SK-N-SH (cell line): ENCODE measurements at regions not wholly inside any gene's neighbourhood (a gene's known extent, or its start where the extent isn't known, plus 50 kb on each side); places are given as distances from the start of the nearest gene placed in this dataset.

Experiments used
- CTCF ChIA-PET: fragments of 300-600, 350-600 bp; formaldehyde crosslinking; extraction: SDS; loops from one replicate; lab custom pipeline; 2021; lab: Yijun Ruan, JAX
- POLR2A ChIA-PET: fragments of 350-600 bp; sonication (Branson Sonifier 250); formaldehyde crosslinking; extraction: SDS; loops from one replicate; lab custom pipeline; 2020; ENCODE audit warnings: antibody characterized with exemption, inconsistent platforms; lab: Yijun Ruan, JAX
- DNase-seq: peaks from one replicate; pipeline ENCODE4 v3.0.0; 2012
- H2AFZ ChIP-seq: fragments of 200-600 bp; sonication (generic); 2 replicates; pipeline ENCODE4 v1.8.1; 2016; ENCODE audit warnings: antibody characterized with exemption, mild to moderate bottlenecking, low read depth
- H3F3A ChIP-seq: fragments of 200-600 bp; sonication (generic); replicated peaks from 2 replicates; pipeline ENCODE3; 2016; ENCODE audit warnings: antibody characterized with exemption, mild to moderate bottlenecking; ENCODE audit not compliant: insufficient read depth
- H3K27ac ChIP-seq, 2 experiments: fragments of 200-500 bp in 1 of 2; fragments of 200-600 bp in 1 of 2; sonication (Bioruptor generic) in 1 of 2; sonication (generic), shearing (Covaris generic) in 1 of 2; 2 replicates each; pipeline versions ENCODE4 v1.5.1 to v1.6.1; 2014 to 2016; ENCODE audit warnings: low read depth in 2 of 2, inconsistent platforms in 1 of 2, low read length in 1 of 2, mild to moderate bottlenecking in 1 of 2, mixed read lengths in 1 of 2
- H3K27me3 ChIP-seq: fragments of 200-600 bp; sonication (generic), shearing (Covaris generic); 2 replicates; pipeline ENCODE4 v1.6.1; 2016; ENCODE audit warnings: mixed run types; ENCODE audit not compliant: insufficient read depth
- H3K36me3 ChIP-seq, 2 experiments: fragments of 200-500 bp in 1 of 2; fragments of 200-600 bp in 1 of 2; sonication (Bioruptor generic) in 1 of 2; sonication (generic) in 1 of 2; replicated peaks in 1 of 2; 2 replicates each; pipeline versions ENCODE3 to v1.5.1; 2014 to 2016; ENCODE audit warnings: low read length in 1 of 2, mild to moderate bottlenecking in 1 of 2; ENCODE audit not compliant: insufficient read depth in 2 of 2, control insufficient read depth in 1 of 2
- H3K4me1 ChIP-seq, 2 experiments: fragments of 200-500 bp in 1 of 2; fragments of 200-600 bp in 1 of 2; sonication (Bioruptor generic) in 1 of 2; sonication (generic), shearing (Covaris generic) in 1 of 2; 2 replicates each; pipeline versions ENCODE4 v1.5.1 to v1.6.1; 2014 to 2016; ENCODE audit warnings: low read depth in 1 of 2, low read length in 1 of 2, mixed run types in 1 of 2; ENCODE audit not compliant: insufficient read depth in 2 of 2, control insufficient read depth in 1 of 2
- H3K4me2 ChIP-seq: fragments of 200-600 bp; sonication (generic), shearing (Covaris generic); 2 replicates; pipeline ENCODE4 v1.6.1; 2017; ENCODE audit warnings: mixed run types
- H3K4me3 ChIP-seq, 2 experiments: fragments of 200-500 bp in 1 of 2; fragments of 200-600 bp in 1 of 2; sonication (Bioruptor generic) in 1 of 2; sonication (generic), shearing (Covaris generic) in 1 of 2; 2 replicates each; pipeline versions ENCODE4 v1.5.1 to v1.8.1; 2014 to 2016; ENCODE audit warnings: low read depth in 2 of 2, inconsistent platforms in 1 of 2, low read length in 1 of 2, mild to moderate bottlenecking in 1 of 2, mixed read lengths in 1 of 2, moderate library complexity in 1 of 2
- H3K79me2 ChIP-seq: fragments of 200-600 bp; sonication (generic); 2 replicates; pipeline ENCODE4 v1.8.1; 2017; ENCODE audit warnings: mild to moderate bottlenecking; ENCODE audit not compliant: insufficient read depth
- H3K9ac ChIP-seq: fragments of 200-600 bp; sonication (generic); 2 replicates; pipeline ENCODE4 v1.6.1; 2017; ENCODE audit warnings: mixed run types
- H3K9me2 ChIP-seq: fragments of 200-600 bp; sonication (generic); 2 replicates; pipeline ENCODE4 v1.6.1; 2017; ENCODE audit warnings: mixed run types
- H3K9me3 ChIP-seq: fragments of 200-600 bp; sonication (generic); 2 replicates; pipeline ENCODE4 v1.6.1; 2017; ENCODE audit warnings: mixed run types, mild to moderate bottlenecking, moderate library complexity
- H4K20me1 ChIP-seq: fragments of 200-600 bp; sonication (generic); 2 replicates; pipeline ENCODE4 v1.6.1; 2017; ENCODE audit warnings: mild to moderate bottlenecking, mixed run types; ENCODE audit not compliant: insufficient read depth
- CHD2 ChIP-seq: fragments of 150-350 bp; IDR thresholded peaks from 2 replicates; pipeline ENCODE4 v1.6.1; 2018; ENCODE audit warnings: low read length; ENCODE audit not compliant: partially characterized antibody
- CTCF ChIP-seq: fragments of 200-600 bp; sonication (generic); IDR thresholded peaks from 2 replicates; pipeline ENCODE4 v1.6.1; 2017; ENCODE audit warnings: antibody characterized with exemption, mild to moderate bottlenecking, moderate library complexity
- ELF1 ChIP-seq: IDR thresholded peaks from 2 replicates; pipeline ENCODE4 v1.4.0; 2012
- EP300 ChIP-seq, 2 experiments: IDR thresholded peaks; 2 replicates each; pipeline versions ENCODE4 v1.4.0 to v1.6.1; 2012; ENCODE audit warnings: borderline replicate concordance in 1 of 2, low read depth in 1 of 2, low read length in 1 of 2
- EZH2phosphoT487 ChIP-seq: fragments of 200-600 bp; sonication (generic); IDR thresholded peaks from 2 replicates; pipeline ENCODE4 v1.6.1; 2017; ENCODE audit warnings: low read depth, mixed run types, mild to moderate bottlenecking, antibody characterized with exemption, moderate library complexity, borderline replicate concordance
- FOSL2 ChIP-seq: IDR thresholded peaks from 2 replicates; pipeline ENCODE4 v1.4.0; 2012; ENCODE audit warnings: low read depth, mild to moderate bottlenecking, moderate library complexity, borderline replicate concordance
- FOXJ3 ChIP-seq: sonication (generic); formaldehyde crosslinking; IDR thresholded peaks from 2 replicates; pipeline ENCODE4 v1.5.1; 2020; ENCODE audit warnings: mild to moderate bottlenecking, missing genetic modification reagents
- GABPA ChIP-seq: IDR thresholded peaks from 2 replicates; pipeline ENCODE4 v1.4.0; 2012; ENCODE audit warnings: low read depth, mild to moderate bottlenecking
- GATA2 ChIP-seq: sonication (generic); formaldehyde crosslinking; IDR thresholded peaks from 2 replicates; pipeline ENCODE4 v1.5.0; 2020; ENCODE audit warnings: mild to moderate bottlenecking, missing genetic modification reagents
- IRF3 ChIP-seq: fragments of 150-350 bp; IDR thresholded peaks from 2 replicates; pipeline ENCODE4 v1.6.1; 2016; ENCODE audit warnings: mild to moderate bottlenecking, low read depth, low read length
- MAX ChIP-seq: IDR thresholded peaks from 2 replicates; pipeline ENCODE4 v1.4.0; 2012; ENCODE audit warnings: low read depth
- NFIC ChIP-seq: IDR thresholded peaks from 2 replicates; pipeline ENCODE4 v1.4.0; 2012; ENCODE audit warnings: borderline replicate concordance
- PBX3 ChIP-seq: IDR thresholded peaks from 2 replicates; pipeline ENCODE4; 2012
- POLR2AphosphoS5 ChIP-seq: IDR thresholded peaks from 2 replicates; pipeline ENCODE4 v1.6.1; 2012; ENCODE audit warnings: low read depth, low read length
- RFX5 ChIP-seq: IDR thresholded peaks from 2 replicates; pipeline ENCODE4 v1.6.1; 2012; ENCODE audit warnings: mild to moderate bottlenecking, improper control_type of control experiment, low read length
- RXRA ChIP-seq: IDR thresholded peaks from 2 replicates; pipeline ENCODE4 v1.4.0; 2012; ENCODE audit warnings: low read depth, mild to moderate bottlenecking, borderline replicate concordance
- SIN3A ChIP-seq: IDR thresholded peaks from 2 replicates; pipeline ENCODE4 v1.6.1; 2012; ENCODE audit warnings: low read depth, mild to moderate bottlenecking, low read length, moderate library complexity, borderline replicate concordance
- SMC3 ChIP-seq: IDR thresholded peaks from 2 replicates; pipeline ENCODE4 v1.6.1; 2012; ENCODE audit warnings: low read depth, low read length, improper control_type of control experiment
- TAF1 ChIP-seq: IDR thresholded peaks from 2 replicates; pipeline ENCODE4 v1.6.1; 2012; ENCODE audit warnings: low read depth, mild to moderate bottlenecking, low read length, moderate library complexity, borderline replicate concordance
- TEAD4 ChIP-seq: IDR thresholded peaks from 2 replicates; pipeline ENCODE4 v1.4.0; 2012; ENCODE audit warnings: mild to moderate bottlenecking, borderline replicate concordance; ENCODE audit not compliant: insufficient read depth
- USF1 ChIP-seq: IDR thresholded peaks from 2 replicates; pipeline ENCODE4 v1.4.0; 2012; ENCODE audit warnings: low read depth, borderline replicate concordance
- USF2 ChIP-seq: fragments of 150-350 bp; IDR thresholded peaks from 2 replicates; pipeline ENCODE4 v1.6.1; 2017; ENCODE audit warnings: antibody characterized with exemption, low read length, low read depth, borderline replicate concordance
- WGBS: methylation state at CpG from one replicate; pipeline ENCODE4 v1.1.6; 2017; ENCODE audit warnings: low lambda C conversion rate; 5-methylcytosine and 5-hydroxymethylcytosine counted together

GRCh38 chr6:121664158-121664557, 228.7 kb downstream of the GJA1 start (continued):
- TF ChIP-seq IRF3 (no peak), TEAD4 (no peak)

GRCh38 chr6:121666814-121667213, 231.4 kb downstream of the GJA1 start:
- no peaks in the 10 kb centered on the region for H4K20me1 ChIP-seq
- ChIA-PET CTCF (interaction anchor here (1.3 kb wide), 1 partner anchor 17 kb away, joined by 3 read pairs; no protein-coding TSS in a partner anchor), POLR2A (no interaction called here)
- H2AFZ ChIP-seq, result no peak overlapping the region
- H3K4me2 ChIP-seq, result no peak overlapping the region
- no peaks in the 10 kb centered on the region for H3K9me2 ChIP-seq
- H3K27ac ChIP-seq, result peak overlapping the region in 1 of 2 experiments; percentile 56; a peak in 1 of 4 replicates
- WGBS, result 51% methylated on average over 4 of the region's 4 CpGs
- H3K79me2 ChIP-seq, result no peaks in the 10 kb centered on the region
- H3K4me1 ChIP-seq, result peaks cover 0 to 13% of the 10 kb centered on the region in 2 experiments; a peak in 1 of 4 replicates
- no peak for DNase-seq
- no peaks in the 10 kb centered on the region for H3K9me3 ChIP-seq
- H3K36me3 ChIP-seq, result no peaks in the 10 kb centered on the region
- H3K9ac ChIP-seq, result no peak overlapping the region
- no peak overlapping the region for H3K4me3 ChIP-seq
- H3F3A ChIP-seq, result peaks cover 11% of the 10 kb centered on the region
- no peaks in the 10 kb centered on the region for H3K27me3 ChIP-seq
- no peak for TF ChIP-seq IRF3
- TF ChIP-seq FOSL2, result peak; percentile 95
- TF ChIP-seq EP300 (IDR thresholded peaks at IDR 0.05; ENCODE audit: borderline replicate concordance in 1 of 2, low read depth in 1 of 2, low read length in 1 of 2), result no peak
- TF ChIP-seq TEAD4, result no peak
- no peak; the same call in 1 of the 2 replicates for TF ChIP-seq NFIC
- no peak for TF ChIP-seq EZH2phosphoT487
- TF ChIP-seq SIN3A, result no peak
- TF ChIP-seq USF1, result peak; percentile 31; the same call in 1 of the 2 replicates
- no peak for TF ChIP-seq RXRA
- TF ChIP-seq GATA2 (CRISPR knock-in tag), result no peak
- TF ChIP-seq PBX3, result peak; percentile 33; the same call in 1 of the 2 replicates
- TF ChIP-seq TAF1, result no peak
- TF ChIP-seq ELF1, result no peak
- TF ChIP-seq FOXJ3 (CRISPR knock-in tag), result no peak
- no peak for TF ChIP-seq USF2
- no peak for TF ChIP-seq RFX5
- TF ChIP-seq GABPA, result no peak
- TF ChIP-seq CTCF, result no peak
- no peak; the same call in 1 of the 2 replicates for TF ChIP-seq POLR2AphosphoS5
- TF ChIP-seq SMC3, result no peak
- TF ChIP-seq CHD2, result no peak
- no peak for TF ChIP-seq MAX
